Lower leg skin (tissue), 3 donors: ENCODE measurements at regions not wholly inside any gene's neighbourhood (a gene's known extent, or its start where the extent isn't known, plus 50 kb on each side); places are given as distances from the start of the nearest gene placed in this dataset.

Experiments used
- CTCF ChIP-seq, 3 donors: fragments of 450-650 bp; IDR thresholded peaks; one replicate each; pipeline ENCODE4 v1.5.1; 2016; ENCODE audit warnings: antibody characterized with exemption in 3 of 3, mild to moderate bottlenecking in 3 of 3, moderate library complexity in 2 of 3
- POLR2A ChIP-seq, 2 donors: fragments of 450-650 bp; IDR thresholded peaks; one replicate each; pipeline ENCODE4 v1.6.1; 2016 to 2017; ENCODE audit warnings: antibody characterized with exemption in 2 of 2, mild to moderate bottlenecking in 1 of 2, moderate library complexity in 1 of 2

DNA sequence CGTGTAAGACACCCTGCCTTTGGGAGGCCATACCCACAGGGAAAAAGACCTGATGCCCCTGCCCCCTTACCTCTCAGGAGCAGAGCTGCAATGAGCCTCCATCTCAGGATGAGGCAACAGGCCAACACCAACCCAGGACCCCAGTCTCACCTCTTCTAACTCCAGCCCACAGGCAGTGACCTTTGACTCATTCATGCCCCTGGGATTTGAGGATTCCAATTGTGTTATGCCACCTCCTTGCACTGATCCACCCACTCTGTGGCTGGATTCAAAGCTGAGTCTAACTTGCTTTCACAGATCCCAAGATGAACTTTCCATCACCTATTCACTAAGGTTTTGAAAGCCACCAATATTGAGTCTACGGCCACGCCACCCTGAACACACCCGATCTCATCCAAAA is 64.7 kb downstream of the MINAR1 start:
- no peak for TF ChIP-seq POLR2A (IDR thresholded peaks at IDR 0.05)
- no peak for TF ChIP-seq CTCF (IDR thresholded peaks at IDR 0.05)
